ENCODE measurements at regions not wholly inside any gene's neighbourhood (a gene's known extent, or its start where the extent isn't known, plus 50 kb on each side); places are given as distances from the start of the nearest gene placed in this dataset.
"Not testable (repeated sequence)": the region's sequence is repeated elsewhere in the genome, so short reads cannot be mapped to it uniquely, and the experiment has no call there.

- DNase-seq (ENCODE audit: low read depth), result no peak
Observed at GRCh38 chr5:36390640-36391039, 88.9 kb upstream of the RANBP3L start.

GRCh38 chr5:36392186-36392585 is 90.5 kb upstream of the RANBP3L start:
- no peak for DNase-seq (ENCODE audit: low read depth)

- peak; percentile 40 for DNase-seq (ENCODE audit: low read depth)
Observed at GRCh38 chr5:36392818-36393217, 91.1 kb upstream of the RANBP3L start.

- no peak for DNase-seq (ENCODE audit: low read depth)
Observed at GRCh38 chr5:36393656-36394428, 92.1 kb upstream of the RANBP3L start.

GRCh38 chr5:36395260-36395659 is 93.6 kb upstream of the RANBP3L start:
- DNase-seq (ENCODE audit: low read depth), result no peak

- DNase-seq (ENCODE audit: low read depth), result not testable (repeated sequence)
Observed at GRCh38 chr5:36395947-36396346, 94.2 kb upstream of the RANBP3L start.

GRCh38 chr5:36396640-36397039 is 94.9 kb upstream of the RANBP3L start:
- peak; percentile 56 for DNase-seq (ENCODE audit: low read depth)

GRCh38 chr5:36397901-36398536 is 96.3 kb upstream of the RANBP3L start:
- DNase-seq (ENCODE audit: low read depth), result peak; percentile 70

- DNase-seq (ENCODE audit: low read depth), result no peak
Observed at GRCh38 chr5:36402512-36402906, 100.8 kb upstream of the RANBP3L start.

- peak; percentile 71 for DNase-seq (ENCODE audit: low read depth)
Observed at GRCh38 chr5:36403632-36404311, 102.1 kb upstream of the RANBP3L start.

- DNase-seq (ENCODE audit: low read depth), result no peak
Observed at GRCh38 chr5:36406023-36406422, 104.3 kb upstream of the RANBP3L start.

- DNase-seq (ENCODE audit: low read depth), result peak; percentile 29
Observed at GRCh38 chr5:36407396-36407795, 105.7 kb upstream of the RANBP3L start.

- not testable (repeated sequence) for DNase-seq (ENCODE audit: low read depth)
Observed at GRCh38 chr5:36409711-36410110, 108.0 kb upstream of the RANBP3L start.

- DNase-seq (ENCODE audit: low read depth), result not testable (repeated sequence)
Observed at GRCh38 chr5:36410672-36411071, 109.0 kb upstream of the RANBP3L start.

GRCh38 chr5:36414869-36415282 is 113.2 kb upstream of the RANBP3L start:
- DNase-seq (ENCODE audit: low read depth), result peak; percentile 55

- no peak for DNase-seq (ENCODE audit: low read depth)
Observed at GRCh38 chr5:36416605-36417004, 114.9 kb upstream of the RANBP3L start.

- DNase-seq (ENCODE audit: low read depth), result peak; percentile 18
Observed at GRCh38 chr5:36417221-36417620, 115.5 kb upstream of the RANBP3L start.

- no peak for DNase-seq (ENCODE audit: low read depth)
Observed at GRCh38 chr5:36417668-36418067, 116.0 kb upstream of the RANBP3L start.

GRCh38 chr5:36418152-36418979 is 116.7 kb upstream of the RANBP3L start:
- peak; percentile 45 for DNase-seq (ENCODE audit: low read depth)

- no peak for DNase-seq (ENCODE audit: low read depth)
Observed at GRCh38 chr5:36421256-36421655, 119.6 kb upstream of the RANBP3L start.

- DNase-seq (ENCODE audit: low read depth), result peak; percentile 50
Observed at GRCh38 chr5:36422952-36423351, 121.2 kb upstream of the RANBP3L start.

All from amniotic epithelial cell (primary cell).